ENCODE measurements at regions not wholly inside any gene's neighbourhood (a gene's known extent, or its start where the extent isn't known, plus 50 kb on each side); places are given as distances from the start of the nearest gene placed in this dataset.

GRCh38 chr5:174159327-174160114 is 114.0 kb downstream of the NSG2 start:
- Mint-ChIP-seq H3K27ac (no peak overlapping the region), H3K9me3 (peaks cover 22% of the 10 kb centered on the region), H3K4me3 (no peak overlapping the region), H3K36me3 (peaks cover 4% of the 10 kb centered on the region), H3K27me3 (peaks cover 14% of the 10 kb centered on the region), H3K4me1 (no peaks in the 10 kb centered on the region)
- ATAC-seq: no peak

- peaks cover 8% of the 10 kb centered on the region for H3K9me3 Mint-ChIP-seq
- H3K36me3 Mint-ChIP-seq: no peaks in the 10 kb centered on the region
These were observed 119.9 kb downstream of the NSG2 start for GRCh38 chr5:174165406-174165805.

GRCh38 chr5:174166231-174167079 is 120.9 kb downstream of the NSG2 start:
- Mint-ChIP-seq H3K4me1 (no peaks in the 10 kb centered on the region), H3K27ac (no peak overlapping the region)
- ATAC-seq: no peak

More at GRCh38 chr5:174165406-174165805, 119.9 kb downstream of the NSG2 start:
- no peaks in the 10 kb centered on the region for H3K4me1 Mint-ChIP-seq
- H3K4me3 Mint-ChIP-seq: no peak overlapping the region
- no peak overlapping the region for H3K27ac Mint-ChIP-seq
- no peak for ATAC-seq
- peaks cover 14% of the 10 kb centered on the region for H3K27me3 Mint-ChIP-seq

GRCh38 chr5:174167080-174167910 is 121.8 kb downstream of the NSG2 start:
- Mint-ChIP-seq H3K36me3 (no peaks in the 10 kb centered on the region), H3K9me3 (peaks cover 8% of the 10 kb centered on the region), H3K27me3 (peaks cover 14% of the 10 kb centered on the region), H3K4me3 (no peak overlapping the region), H3K27ac (no peak overlapping the region), H3K4me1 (no peaks in the 10 kb centered on the region)
- ATAC-seq: no peak

More at GRCh38 chr5:174166231-174167079, 120.9 kb downstream of the NSG2 start:
- Mint-ChIP-seq H3K9me3 (peaks cover 8% of the 10 kb centered on the region), H3K27me3 (peaks cover 14% of the 10 kb centered on the region), H3K4me3 (no peak overlapping the region), H3K36me3 (no peaks in the 10 kb centered on the region)

GRCh38 chr5:174172152-174172551 is 126.6 kb downstream of the NSG2 start:
- Mint-ChIP-seq H3K4me1 (no peaks in the 10 kb centered on the region), H3K27ac (no peak overlapping the region), H3K9me3 (peaks cover 5% of the 10 kb centered on the region), H3K27me3 (peaks cover 16% of the 10 kb centered on the region), H3K4me3 (no peak overlapping the region), H3K36me3 (no peaks in the 10 kb centered on the region)
- peak; percentile 31 for ATAC-seq

GRCh38 chr5:174172566-174172965 is 127.1 kb downstream of the NSG2 start:
- Mint-ChIP-seq H3K36me3 (no peaks in the 10 kb centered on the region), H3K27ac (no peak overlapping the region), H3K9me3 (peaks cover 5% of the 10 kb centered on the region), H3K4me1 (no peaks in the 10 kb centered on the region), H3K27me3 (peaks cover 18% of the 10 kb centered on the region), H3K4me3 (no peak overlapping the region)
- ATAC-seq: no peak

- H3K9me3 Mint-ChIP-seq: peaks cover 3% of the 10 kb centered on the region
- no peak overlapping the region for H3K4me3 Mint-ChIP-seq
- no peak overlapping the region for H3K27ac Mint-ChIP-seq
- peaks cover 28% of the 10 kb centered on the region for H3K27me3 Mint-ChIP-seq
- no peak for ATAC-seq
- H3K36me3 Mint-ChIP-seq: no peaks in the 10 kb centered on the region
- H3K4me1 Mint-ChIP-seq: no peaks in the 10 kb centered on the region
These were observed 128.3 kb downstream of the NSG2 start for GRCh38 chr5:174173766-174174165.

- no peak overlapping the region for H3K27ac Mint-ChIP-seq
- H3K27me3 Mint-ChIP-seq: peaks cover 28% of the 10 kb centered on the region
- no peaks in the 10 kb centered on the region for H3K36me3 Mint-ChIP-seq
- no peaks in the 10 kb centered on the region for H3K9me3 Mint-ChIP-seq
- H3K4me1 Mint-ChIP-seq: no peaks in the 10 kb centered on the region
- ATAC-seq: no peak
- H3K4me3 Mint-ChIP-seq: no peak overlapping the region
These were observed 130.3 kb downstream of the NSG2 start for GRCh38 chr5:174175716-174176268.

- Mint-ChIP-seq H3K4me1 (no peaks in the 10 kb centered on the region), H3K36me3 (no peaks in the 10 kb centered on the region), H3K27ac (no peak overlapping the region), H3K27me3 (peaks cover 28% of the 10 kb centered on the region), H3K9me3 (no peaks in the 10 kb centered on the region), H3K4me3 (no peak overlapping the region)
- ATAC-seq: no peak
These were observed 131.0 kb downstream of the NSG2 start for GRCh38 chr5:174176511-174176910.

- Mint-ChIP-seq H3K4me1 (no peaks in the 10 kb centered on the region), H3K27ac (no peak overlapping the region), H3K27me3 (peaks cover 28% of the 10 kb centered on the region), H3K4me3 (no peak overlapping the region), H3K9me3 (no peaks in the 10 kb centered on the region), H3K36me3 (no peaks in the 10 kb centered on the region)
- no peak for ATAC-seq
These were observed 132.0 kb downstream of the NSG2 start for GRCh38 chr5:174177531-174177930.

- Mint-ChIP-seq H3K9me3 (no peaks in the 10 kb centered on the region), H3K4me1 (no peaks in the 10 kb centered on the region), H3K27me3 (peaks cover 28% of the 10 kb centered on the region), H3K36me3 (no peaks in the 10 kb centered on the region), H3K27ac (no peak overlapping the region), H3K4me3 (no peak overlapping the region)
- no peak for ATAC-seq
These were observed 132.6 kb downstream of the NSG2 start for GRCh38 chr5:174177976-174178605.

- no peaks in the 10 kb centered on the region for H3K36me3 Mint-ChIP-seq
- no peak overlapping the region for H3K4me3 Mint-ChIP-seq
- no peak for ATAC-seq
- no peak overlapping the region for H3K27ac Mint-ChIP-seq
- H3K9me3 Mint-ChIP-seq: no peaks in the 10 kb centered on the region
- H3K4me1 Mint-ChIP-seq: no peaks in the 10 kb centered on the region
- H3K27me3 Mint-ChIP-seq: peaks cover 16% of the 10 kb centered on the region
These were observed 135.1 kb downstream of the NSG2 start for GRCh38 chr5:174180639-174181038.

- Mint-ChIP-seq H3K36me3 (no peaks in the 10 kb centered on the region), H3K4me1 (no peaks in the 10 kb centered on the region), H3K27ac (no peak overlapping the region), H3K9me3 (no peaks in the 10 kb centered on the region), H3K4me3 (no peak overlapping the region), H3K27me3 (peaks cover 13% of the 10 kb centered on the region)
- ATAC-seq: no peak
These were observed 136.6 kb downstream of the NSG2 start for GRCh38 chr5:174182111-174182510.

GRCh38 chr5:174183701-174184100 is 138.2 kb downstream of the NSG2 start:
- no peaks in the 10 kb centered on the region for H3K27me3 Mint-ChIP-seq
- H3K36me3 Mint-ChIP-seq: no peaks in the 10 kb centered on the region
- H3K27ac Mint-ChIP-seq: no peak overlapping the region
- H3K9me3 Mint-ChIP-seq: no peaks in the 10 kb centered on the region
- no peaks in the 10 kb centered on the region for H3K4me1 Mint-ChIP-seq
- no peak for ATAC-seq
- no peak overlapping the region for H3K4me3 Mint-ChIP-seq
